Panc1 (cell line): ENCODE measurements at regions not wholly inside any gene's neighbourhood (a gene's known extent, or its start where the extent isn't known, plus 50 kb on each side); places are given as distances from the start of the nearest gene placed in this dataset.

Source experiments
- ATAC-seq: fragments of 200-7000 bp; cut with Tn5 transposase; 2 replicates; pipeline ENCODE4 v1.9.1; 2020; ENCODE audit warnings: mild to moderate bottlenecking, moderate library complexity
- BruUV-seq: library from RNA; stranded (reverse); fragments of 400-500 nt; replicated peaks from 2 replicates; lab custom pipeline; 2021; lab: Mats Ljungman, UMichigan
- CTCF ChIA-PET: fragments of 300-600 bp; sonication (Branson Sonifier 250); formaldehyde crosslinking; loops from one replicate; lab custom pipeline; 2022; ENCODE audit warnings: antibody characterized with exemption; lab: Charles Lee
- POLR2A ChIA-PET: fragments of 300-600 bp; sonication (Branson Sonifier 250); formaldehyde crosslinking; loops from one replicate; lab custom pipeline; 2022; ENCODE audit warnings: antibody characterized with exemption; lab: Charles Lee
- DNase-seq: peaks from one replicate; pipeline ENCODE4 v3.0.0-alpha.2; 2010; ENCODE audit warnings: low read depth, low spot score
- H3K27ac ChIP-seq: 2 replicates; pipeline ENCODE4 v1.5.1; 2011; ENCODE audit warnings: mild to moderate bottlenecking, low read length, inconsistent platforms
- H3K27me3 ChIP-seq: fragments of 200-500 bp; sonication (Bioruptor generic); 2 replicates; pipeline ENCODE4 v1.6.0; 2014; ENCODE audit warnings: low read length, inconsistent platforms; ENCODE audit not compliant: control insufficient read depth, insufficient read depth
- H3K36me3 ChIP-seq: fragments of 200-500 bp; sonication (Bioruptor generic); 2 replicates; pipeline ENCODE4 v1.5.1; 2014; ENCODE audit warnings: inconsistent platforms, mild to moderate bottlenecking, low read length, moderate library complexity; ENCODE audit not compliant: control insufficient read depth, insufficient read depth
- H3K4me1 ChIP-seq: 2 replicates; pipeline ENCODE4 v1.5.1; 2011; ENCODE audit warnings: inconsistent platforms, mild to moderate bottlenecking, low read length, moderate library complexity; ENCODE audit not compliant: control insufficient read depth, insufficient read depth
- H3K4me3 ChIP-seq, 2 experiments: 2 replicates each; pipeline ENCODE4 v1.5.1; 2011 to 2012; ENCODE audit warnings: low read depth in 2 of 2, low read length in 2 of 2, mild to moderate bottlenecking in 2 of 2, inconsistent platforms in 1 of 2, moderate library complexity in 1 of 2
- H3K9me3 ChIP-seq: fragments of 200-500 bp; sonication (Bioruptor generic); 2 replicates; pipeline ENCODE4 v1.5.1; 2014; ENCODE audit warnings: low read depth, mild to moderate bottlenecking, inconsistent platforms, low read length, moderate library complexity; ENCODE audit not compliant: control insufficient read depth, insufficient read depth
- CTCF ChIP-seq: fragments of 450-650 bp; IDR thresholded peaks from 2 replicates; pipeline ENCODE4 v1.5.1; 2017; ENCODE audit warnings: mild to moderate bottlenecking
- POLR2AphosphoS5 ChIP-seq: IDR thresholded peaks from 2 replicates; pipeline ENCODE4 v1.6.1; 2012; ENCODE audit warnings: mild to moderate bottlenecking, low read depth, low read length, moderate library complexity
- REST ChIP-seq, 2 experiments: IDR thresholded peaks; 2 replicates each; pipeline ENCODE4 v1.6.1; 2011 to 2012; ENCODE audit warnings: low read depth in 2 of 2, control low read depth in 1 of 2, low read length in 1 of 2, mild to moderate bottlenecking in 1 of 2, moderate library complexity in 1 of 2; ENCODE audit not compliant: insufficient read depth in 1 of 2
- SIN3A ChIP-seq: IDR thresholded peaks from 2 replicates; pipeline ENCODE4 v1.6.1; 2012; ENCODE audit warnings: low read depth, mild to moderate bottlenecking, low read length, moderate library complexity, borderline replicate concordance; ENCODE audit not compliant: insufficient read depth
- TCF7L2 ChIP-seq: IDR thresholded peaks from 2 replicates; pipeline ENCODE4 v1.6.1; 2011; ENCODE audit warnings: mild to moderate bottlenecking, low read depth, low read length, inconsistent platforms
- in situ Hi-C: cut with HindIII; loops from 2 replicates; pipeline ENCODE4 v1.10.0; 2016; ENCODE audit warnings: low sequenced_read_pairs, low pct_unique_long_range_greater_than_20kb
- intact Hi-C: fragments of 100-400 bp; cut with micrococcal nuclease; formaldehyde crosslinking; loops from one replicate; pipeline ENCODE4 v1.10.0; 2022; ENCODE audit not compliant: unreplicated experiment

- ATAC-seq (no peak), DNase-seq (no peak)
- TF ChIP-seq REST (IDR thresholded peaks at IDR 0.05; ENCODE audit: insufficient read depth in 1 of 2, low read depth in 2 of 2, low read length in 1 of 2) = no peak
- no peak for TF ChIP-seq POLR2AphosphoS5
- no peak for TF ChIP-seq SIN3A
- TF ChIP-seq TCF7L2 = no peak
- TF ChIP-seq CTCF = no peak
- Histone ChIP-seq H3K4me1 (no peaks in the 10 kb centered on the region), H3K9me3 (no peaks in the 10 kb centered on the region), H3K4me3 (no peak overlapping the region), H3K27me3 (no peaks in the 10 kb centered on the region), H3K36me3 (no peaks in the 10 kb centered on the region), H3K27ac (no peak overlapping the region)
- POLR2A ChIA-PET = no interaction called here
- in situ Hi-C loops (no loop called here), intact Hi-C loops (no loop called here)
- BruUV-seq = no TSS peak
- CTCF ChIA-PET = no interaction called here
Observed at GRCh38 chr5:31007672-31008071, 185.8 kb upstream of the CDH6 start.

- in situ Hi-C loops (no loop called here), intact Hi-C loops (no loop called here)
- H3K27me3 ChIP-seq = no peaks in the 10 kb centered on the region
- H3K4me3 ChIP-seq = no peak overlapping the region
- no peak overlapping the region for H3K27ac ChIP-seq
- ChIA-PET CTCF (no interaction called here), POLR2A (no interaction called here)
- H3K36me3 ChIP-seq = no peaks in the 10 kb centered on the region
- H3K9me3 ChIP-seq = no peaks in the 10 kb centered on the region
- BruUV-seq = no TSS peak
- H3K4me1 ChIP-seq = no peaks in the 10 kb centered on the region
- ATAC-seq = no peak
- no peak for DNase-seq
- no peak for TF ChIP-seq POLR2AphosphoS5
- no peak for TF ChIP-seq CTCF
- TF ChIP-seq TCF7L2 = no peak
- TF ChIP-seq SIN3A = no peak
- no peak for TF ChIP-seq REST (IDR thresholded peaks at IDR 0.05; ENCODE audit: insufficient read depth in 1 of 2, low read depth in 2 of 2, low read length in 1 of 2)
Observed at GRCh38 chr5:31000287-31000686, 193.2 kb upstream of the CDH6 start.
